ENCODE measurements at regions not wholly inside any gene's neighbourhood (a gene's known extent, or its start where the extent isn't known, plus 50 kb on each side); places are given as distances from the start of the nearest gene placed in this dataset.

GRCh38 chr12:67925552-67925951 lies 63.7 kb upstream of the IFNG-AS1 start:
- TF ChIP-seq CTCF (IDR thresholded peaks at IDR 0.05; ENCODE audit: extremely low read depth in 1 of 2, insufficient read depth in 1 of 2, low read depth in 1 of 2, low read length in 2 of 2) = no peak
- no peak for TF ChIP-seq POLR2AphosphoS5 (IDR thresholded peaks at IDR 0.05; ENCODE audit: insufficient read depth, low read depth, low read length)
- no peak for TF ChIP-seq POLR2A (IDR thresholded peaks at IDR 0.05; ENCODE audit: low read depth, low read length)
